ENCODE measurements at regions not wholly inside any gene's neighbourhood (a gene's known extent, or its start where the extent isn't known, plus 50 kb on each side); places are given as distances from the start of the nearest gene placed in this dataset.

DNA sequence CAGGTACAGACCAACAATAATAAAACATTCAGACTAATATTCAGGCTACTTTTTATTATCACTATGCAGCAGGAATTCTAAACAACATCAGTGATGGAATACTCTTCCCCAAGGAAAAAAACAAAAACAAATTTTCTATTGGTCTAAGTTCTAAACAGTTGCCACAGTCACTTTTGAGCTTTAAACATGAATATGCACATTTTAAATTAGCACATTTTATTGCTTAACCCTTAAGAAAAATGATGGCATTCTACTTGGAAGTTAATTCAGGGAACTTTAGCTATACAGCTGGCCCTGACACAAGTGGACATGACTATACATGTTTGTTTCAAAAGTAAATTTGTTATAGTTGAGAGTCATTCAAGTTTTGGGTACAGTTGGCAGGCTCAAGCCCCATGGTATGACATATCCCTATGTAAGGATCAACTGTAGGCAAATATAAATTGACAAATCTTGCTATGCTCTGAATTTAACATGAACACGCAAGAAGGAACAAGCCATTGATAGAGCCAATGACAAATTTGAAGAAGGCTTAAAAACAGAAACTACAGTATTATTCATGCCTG, 224.3 kb upstream of the AMIGO2 start:
- no peak for TF ChIP-seq CTCF (IDR thresholded peaks at IDR 0.05; ENCODE audit: insufficient read depth, low read length, missing control alignments)
- DNase-seq (ENCODE audit: low read depth, low spot score) = no peak
- POLR2A ChIA-PET = no interaction called here
- CTCF ChIA-PET = interaction anchor here (1.6 kb wide), 1 partner anchor 9 kb away, joined by 3 read pairs; no protein-coding TSS in a partner anchor
- H3K4me3 ChIP-seq (ENCODE audit: low read depth, low read length) = no peak overlapping the region

DNA sequence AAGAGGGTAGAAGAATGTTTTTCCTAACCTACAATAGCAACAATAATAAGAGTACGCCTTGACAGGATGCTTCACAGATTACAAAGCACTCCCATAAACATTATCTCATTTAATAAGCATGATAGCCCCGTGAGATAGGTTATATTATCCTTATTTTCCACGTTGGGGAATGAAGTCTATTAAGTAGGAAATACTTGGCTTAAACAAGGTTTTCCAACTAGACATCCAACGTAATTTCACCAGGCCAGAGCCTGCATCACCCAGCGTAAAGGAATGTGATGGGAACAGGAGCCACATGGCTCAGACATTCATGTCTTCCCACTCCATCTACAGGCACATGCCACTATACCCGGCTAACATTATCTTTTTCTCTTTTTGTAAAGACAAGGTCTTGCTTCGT, 223.4 kb upstream of the AMIGO2 start:
- CTCF ChIA-PET = interaction anchor here (1.3 to 2.7 kb wide), 3 partner anchors 10 to 270 kb away, joined by 3 to 19 read pairs (median 3); no protein-coding TSS in a partner anchor
- POLR2A ChIA-PET = interaction anchor here (0.6 to 1.2 kb wide), 2 partner anchors 208 to 224 kb away, joined by 3 to 5 read pairs; partner anchors contain the start of genes AMIGO2 and PCED1B

DNA sequence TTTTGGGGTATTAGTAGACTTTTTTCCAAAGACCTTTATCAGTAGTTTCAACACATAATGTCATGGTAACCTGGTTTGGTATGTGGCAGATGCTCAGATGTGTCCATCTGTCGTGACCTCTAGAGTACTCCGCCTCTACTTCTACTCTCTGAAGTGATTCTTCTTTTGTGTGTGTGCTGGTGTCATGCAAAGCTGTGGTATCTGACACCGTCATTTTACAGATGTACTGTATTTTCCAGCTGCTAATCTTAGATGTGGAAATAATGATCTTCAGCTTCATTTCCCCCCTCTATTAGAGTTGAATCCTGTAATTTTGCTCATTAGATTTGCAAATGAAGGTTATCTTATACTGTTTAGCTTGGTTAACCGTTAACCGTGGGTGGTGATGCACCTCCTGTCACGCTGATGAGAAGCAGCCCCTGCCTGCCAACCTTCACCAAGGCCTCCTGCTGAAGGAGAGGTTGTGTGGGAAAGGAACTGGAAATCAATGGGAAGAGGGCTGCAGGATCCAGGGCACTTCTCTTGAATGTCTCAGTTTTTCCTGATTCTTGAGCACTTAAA, 222.4 kb upstream of the AMIGO2 start:
- CTCF ChIA-PET = interaction anchor here (1.3 to 2.7 kb wide), 2 partner anchors 231 to 269 kb away, joined by 3 to 19 read pairs; no protein-coding TSS in a partner anchor
- no peak for TF ChIP-seq CTCF (IDR thresholded peaks at IDR 0.05; ENCODE audit: insufficient read depth, low read length, missing control alignments)
- H3K4me3 ChIP-seq (ENCODE audit: low read depth, low read length) = no peak overlapping the region
- no peak for DNase-seq (ENCODE audit: low read depth, low spot score)
- POLR2A ChIA-PET = interaction anchor here (1.2 kb wide), 1 partner anchor 223 kb away, joined by 5 read pairs; the partner anchor contains the start of genes AMIGO2 and PCED1B

More for the DNA sequence above, 223.4 kb upstream of the AMIGO2 start:
- no peak for TF ChIP-seq CTCF (IDR thresholded peaks at IDR 0.05; ENCODE audit: insufficient read depth, low read length, missing control alignments)
- no peak overlapping the region for H3K4me3 ChIP-seq (ENCODE audit: low read depth, low read length)
- peak; percentile 57 for DNase-seq (ENCODE audit: low read depth, low spot score)

DNA sequence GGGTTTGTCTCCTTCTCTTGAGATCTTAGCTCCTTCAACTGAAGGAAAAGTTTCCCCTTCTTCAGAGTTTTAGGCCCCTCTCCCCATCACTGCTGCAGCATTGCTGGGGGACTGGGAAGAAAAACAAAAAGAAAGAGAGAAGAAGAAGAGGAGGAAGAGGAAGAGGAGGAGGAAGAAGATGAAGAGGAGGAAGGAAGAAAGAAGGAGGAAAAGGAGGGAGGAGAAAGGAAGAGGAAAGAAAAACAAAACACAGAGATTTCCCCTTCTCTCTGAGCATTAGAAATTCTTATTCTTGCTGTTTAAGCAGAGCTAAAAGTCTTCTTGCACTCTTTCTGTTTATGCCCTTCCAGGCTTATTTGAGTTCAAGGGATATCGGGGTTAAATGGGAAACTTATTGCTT, 219.8 kb upstream of the AMIGO2 start:
- no peak overlapping the region for H3K4me3 ChIP-seq (ENCODE audit: low read depth, low read length)
- no peak for DNase-seq (ENCODE audit: low read depth, low spot score)
- CTCF ChIA-PET = interaction anchor here (1.1 kb wide), 1 partner anchor 15 kb away, joined by 3 read pairs; no protein-coding TSS in a partner anchor
- POLR2A ChIA-PET = no interaction called here
- TF ChIP-seq CTCF (IDR thresholded peaks at IDR 0.05; ENCODE audit: insufficient read depth, low read length, missing control alignments) = no peak

DNA sequence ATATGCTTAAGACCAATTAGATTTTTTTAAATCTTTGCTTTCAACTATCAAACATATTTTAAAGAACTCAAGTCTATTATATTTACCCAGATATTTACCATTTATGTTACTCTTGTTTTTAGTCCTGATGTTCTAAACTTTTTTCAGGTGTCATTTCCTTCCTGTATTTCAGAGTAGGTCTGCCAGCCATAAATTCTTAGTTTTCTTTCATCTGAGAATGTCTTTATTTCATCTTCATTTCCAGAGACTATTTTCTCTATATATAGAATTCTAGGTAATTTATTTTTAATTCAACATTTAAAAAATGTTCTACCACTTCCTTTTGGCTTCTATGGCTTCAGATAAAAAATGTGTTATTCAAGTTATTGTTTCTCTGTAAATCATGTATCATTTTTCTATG, 218.2 kb upstream of the AMIGO2 start:
- ChIA-PET POLR2A (no interaction called here), CTCF (no interaction called here)
- H3K4me3 ChIP-seq (ENCODE audit: low read depth, low read length) = no peak overlapping the region
- no peak for TF ChIP-seq CTCF (IDR thresholded peaks at IDR 0.05; ENCODE audit: insufficient read depth, low read length, missing control alignments)
- no peak for DNase-seq (ENCODE audit: low read depth, low spot score)

- ChIA-PET POLR2A (interaction anchor here (0.7 kb wide), 1 partner anchor 13 kb away, joined by 3 read pairs; no protein-coding TSS in a partner anchor), CTCF (no interaction called here)
- no peak overlapping the region for H3K4me3 ChIP-seq (ENCODE audit: low read depth, low read length)
- TF ChIP-seq CTCF (IDR thresholded peaks at IDR 0.05; ENCODE audit: insufficient read depth, low read length, missing control alignments) = no peak
- no peak for DNase-seq (ENCODE audit: low read depth, low spot score)
These were observed 217.1 kb upstream of the AMIGO2 start for GRCh38 chr12:47296828-47297227.
